MCF 10A (cell line): ENCODE measurements at regions not wholly inside any gene's neighbourhood (a gene's known extent, or its start where the extent isn't known, plus 50 kb on each side); places are given as distances from the start of the nearest gene placed in this dataset.

Experiments used
- BruUV-seq: library from RNA; stranded (reverse); fragments of 400-500 nt; replicated peaks from 2 replicates; lab custom pipeline; 2021; lab: Mats Ljungman, UMichigan
- CTCF ChIA-PET: fragments of 300-600 bp; sonication (Branson Sonifier 250); formaldehyde crosslinking; extraction: SDS; loops from one replicate; lab custom pipeline; 2021; ENCODE audit warnings: antibody characterized with exemption, inconsistent platforms; lab: Yijun Ruan, JAX
- POLR2A ChIA-PET: fragments of 300-600, 350-650 bp; sonication (Branson Sonifier 250); formaldehyde crosslinking; extraction: SDS; loops from one replicate; lab custom pipeline; 2020; ENCODE audit warnings: antibody characterized with exemption, inconsistent platforms; lab: Yijun Ruan, JAX
- DNase-seq: peaks from one replicate; pipeline ENCODE4 v3.0.0-alpha.2; 2018; ENCODE audit not compliant: unreplicated experiment
- H3K27ac Mint-ChIP-seq: one replicate; pipeline ENCODE4 v1.8.0; 2022; ENCODE audit warnings: mild to moderate bottlenecking, low read depth, mixed read lengths; ENCODE audit not compliant: unreplicated experiment
- H3K27me3 Mint-ChIP-seq: one replicate; pipeline ENCODE4 v1.8.0; 2022; ENCODE audit warnings: mixed read lengths; ENCODE audit not compliant: insufficient read depth, unreplicated experiment
- H3K36me3 Mint-ChIP-seq: one replicate; pipeline ENCODE4 v1.8.0; 2022; ENCODE audit warnings: mild to moderate bottlenecking, moderate library complexity, mixed read lengths; ENCODE audit not compliant: insufficient read depth, unreplicated experiment
- H3K4me1 Mint-ChIP-seq: one replicate; pipeline ENCODE4 v1.8.0; 2022; ENCODE audit warnings: mixed read lengths; ENCODE audit not compliant: insufficient read depth, unreplicated experiment
- H3K4me3 Mint-ChIP-seq: one replicate; pipeline ENCODE4 v1.8.0; 2022; ENCODE audit warnings: mild to moderate bottlenecking, moderate library complexity, mixed read lengths; ENCODE audit not compliant: unreplicated experiment
- H3K9me3 Mint-ChIP-seq: one replicate; pipeline ENCODE4 v1.8.0; 2022; ENCODE audit warnings: mixed read lengths; ENCODE audit not compliant: unreplicated experiment
- intact Hi-C: fragments of 100-400 bp; cut with micrococcal nuclease; formaldehyde crosslinking; loops from 2 replicates; pipeline ENCODE4 v1.14.1; 2022
- TF ChIP-seq, protein P1 (sequence below): fragments of 200-600 bp; IDR thresholded peaks from one replicate; pipeline ENCODE4 v1.8.0; 2022; ENCODE audit warnings: antibody characterized with exemption, mild to moderate bottlenecking; ENCODE audit not compliant: unreplicated experiment

DNA sequence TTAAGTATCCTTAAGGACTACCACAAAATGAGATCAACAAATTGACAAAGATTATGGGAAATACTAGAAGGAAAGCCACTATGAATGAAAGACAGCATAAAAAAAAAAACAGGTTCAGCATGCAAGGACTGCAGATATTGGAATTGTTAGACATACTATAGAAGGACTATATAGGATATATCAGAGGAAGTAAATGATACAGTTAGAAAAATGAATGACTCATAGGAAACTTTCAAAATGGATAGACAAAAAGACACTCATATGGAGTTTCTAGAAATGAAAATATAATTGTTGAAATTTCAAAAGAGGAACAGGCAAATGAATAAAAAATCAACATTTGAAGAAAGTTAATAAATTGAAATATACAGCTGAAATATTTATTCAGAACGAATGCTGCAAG lies 180.6 kb downstream of the PLK2 start:
- ChIA-PET CTCF (interaction anchor here (0.7 kb wide), 1 partner anchor 398 kb away, joined by 3 read pairs; no protein-coding TSS in a partner anchor), POLR2A (no interaction called here)
- Mint-ChIP-seq H3K4me3 (no peak overlapping the region), H3K27me3 (no peaks in the 10 kb centered on the region), H3K9me3 (no peaks in the 10 kb centered on the region), H3K27ac (no peak overlapping the region), H3K36me3 (peaks cover 6% of the 10 kb centered on the region), H3K4me1 (peaks cover 13% of the 10 kb centered on the region)
- intact Hi-C loops = no loop called here
- BruUV-seq = no TSS peak
- DNase-seq = no peak
- TF ChIP-seq, protein P1, sequence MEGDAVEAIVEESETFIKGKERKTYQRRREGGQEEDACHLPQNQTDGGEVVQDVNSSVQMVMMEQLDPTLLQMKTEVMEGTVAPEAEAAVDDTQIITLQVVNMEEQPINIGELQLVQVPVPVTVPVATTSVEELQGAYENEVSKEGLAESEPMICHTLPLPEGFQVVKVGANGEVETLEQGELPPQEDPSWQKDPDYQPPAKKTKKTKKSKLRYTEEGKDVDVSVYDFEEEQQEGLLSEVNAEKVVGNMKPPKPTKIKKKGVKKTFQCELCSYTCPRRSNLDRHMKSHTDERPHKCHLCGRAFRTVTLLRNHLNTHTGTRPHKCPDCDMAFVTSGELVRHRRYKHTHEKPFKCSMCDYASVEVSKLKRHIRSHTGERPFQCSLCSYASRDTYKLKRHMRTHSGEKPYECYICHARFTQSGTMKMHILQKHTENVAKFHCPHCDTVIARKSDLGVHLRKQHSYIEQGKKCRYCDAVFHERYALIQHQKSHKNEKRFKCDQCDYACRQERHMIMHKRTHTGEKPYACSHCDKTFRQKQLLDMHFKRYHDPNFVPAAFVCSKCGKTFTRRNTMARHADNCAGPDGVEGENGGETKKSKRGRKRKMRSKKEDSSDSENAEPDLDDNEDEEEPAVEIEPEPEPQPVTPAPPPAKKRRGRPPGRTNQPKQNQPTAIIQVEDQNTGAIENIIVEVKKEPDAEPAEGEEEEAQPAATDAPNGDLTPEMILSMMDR = no peak

DNA sequence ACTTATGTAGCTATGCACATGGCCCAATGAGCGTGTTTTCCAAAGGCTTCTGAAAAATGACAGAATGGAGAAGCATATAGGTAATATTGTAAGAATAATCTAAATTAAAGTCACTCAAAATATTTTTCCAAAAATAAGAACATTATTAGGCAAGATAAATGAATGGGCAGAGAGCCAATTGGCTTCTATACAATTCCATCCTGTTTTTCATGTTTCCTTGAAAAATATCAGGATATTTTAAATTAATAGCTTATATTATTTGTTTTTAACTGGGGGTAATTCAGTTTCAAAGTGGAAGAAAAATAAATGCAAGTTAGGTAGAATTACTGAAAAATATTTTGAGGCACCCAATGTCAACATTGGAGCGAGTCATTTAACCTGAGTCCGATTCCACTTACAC lies 183.5 kb downstream of the PLK2 start:
- Mint-ChIP-seq H3K27me3 (no peaks in the 10 kb centered on the region), H3K4me3 (no peak overlapping the region), H3K4me1 (peaks cover 23% of the 10 kb centered on the region), H3K9me3 (no peaks in the 10 kb centered on the region), H3K27ac (no peak overlapping the region), H3K36me3 (peaks cover 6% of the 10 kb centered on the region)
- no peak for DNase-seq
- BruUV-seq = no TSS peak
- POLR2A ChIA-PET = interaction anchor here (0.7 to 1.3 kb wide), 3 partner anchors 11 to 37 kb away, joined by 3 to 4 read pairs (median 4); no protein-coding TSS in a partner anchor
- CTCF ChIA-PET = interaction anchor here (0.5 to 0.9 kb wide), 3 partner anchors 573 to 851 kb away, joined by 3 to 4 read pairs (median 4); no protein-coding TSS in a partner anchor
- TF ChIP-seq, protein P1 = no peak
- intact Hi-C loops = no loop called here

DNA sequence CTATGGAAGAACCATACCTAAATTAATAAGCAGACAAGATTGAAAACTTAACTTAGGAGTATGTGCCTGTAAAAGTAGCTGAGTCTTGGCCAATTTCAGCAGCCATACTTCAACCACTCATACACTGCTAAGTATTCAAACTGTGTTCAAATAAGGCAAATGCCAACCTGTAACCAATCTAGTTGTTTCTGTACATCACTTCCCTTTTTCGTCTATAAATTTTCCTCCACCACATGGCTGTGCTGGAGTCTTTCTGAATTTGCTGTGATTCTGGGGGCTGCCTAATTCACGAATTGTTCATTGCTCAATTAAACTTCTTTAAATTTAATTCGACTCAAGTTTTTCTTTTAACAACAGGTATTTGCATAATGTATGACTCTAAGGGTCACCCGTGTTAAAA lies 184.4 kb downstream of the PLK2 start:
- no TSS peak for BruUV-seq
- Mint-ChIP-seq H3K36me3 (peaks cover 6% of the 10 kb centered on the region), H3K4me1 (peaks cover 17% of the 10 kb centered on the region), H3K9me3 (no peaks in the 10 kb centered on the region), H3K27me3 (no peaks in the 10 kb centered on the region), H3K4me3 (no peak overlapping the region), H3K27ac (no peak overlapping the region)
- TF ChIP-seq, protein P1 = no peak
- ChIA-PET CTCF (interaction anchor here (0.9 kb wide), 2 partner anchors 181 to 805 kb away, joined by 3 to 4 read pairs; no protein-coding TSS in a partner anchor), POLR2A (interaction anchor here (0.9 to 1.3 kb wide), 2 partner anchors 12 to 16 kb away, joined by 4 read pairs; no protein-coding TSS in a partner anchor)
- intact Hi-C loops = no loop called here
- DNase-seq = no peak

DNA sequence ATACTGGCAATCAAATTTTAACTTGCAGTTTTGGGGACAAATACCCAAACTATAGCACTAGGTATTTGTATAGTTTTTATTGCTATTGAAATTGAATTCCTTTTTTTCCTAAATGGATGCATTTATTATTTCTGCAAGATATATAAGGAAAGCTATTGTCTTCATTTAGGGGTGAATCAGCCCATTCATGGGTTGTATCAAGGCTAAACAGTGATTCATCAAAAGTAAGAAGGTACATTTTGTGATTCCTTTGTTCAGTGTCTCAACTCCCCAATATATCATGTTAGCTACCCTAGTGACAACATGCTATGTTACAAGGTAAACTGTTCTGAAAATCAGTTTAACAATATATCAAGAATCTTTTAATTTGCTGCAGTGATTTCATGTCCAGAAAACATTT lies 185.7 kb downstream of the PLK2 start:
- Mint-ChIP-seq H3K27ac (no peak overlapping the region), H3K4me3 (no peak overlapping the region), H3K4me1 (peaks cover 17% of the 10 kb centered on the region), H3K36me3 (peaks cover 6% of the 10 kb centered on the region), H3K27me3 (no peaks in the 10 kb centered on the region), H3K9me3 (no peaks in the 10 kb centered on the region)
- ChIA-PET CTCF (interaction anchor here (0.6 to 1.4 kb wide), 4 partner anchors 10 to 386 kb away, joined by 4 to 5 read pairs (median 4); no protein-coding TSS in a partner anchor), POLR2A (interaction anchor here (0.7 to 2.3 kb wide), 8 partner anchors 11 to 436 kb away, joined by 3 to 13 read pairs (median 5); partner anchors contain the start of gene PLK2)
- no peak for DNase-seq
- intact Hi-C loops = no loop called here
- TF ChIP-seq, protein P1 = no peak
- BruUV-seq = no TSS peak
